GM21529 (cell line): ENCODE measurements at regions not wholly inside any gene's neighbourhood (a gene's known extent, or its start where the extent isn't known, plus 50 kb on each side); places are given as distances from the start of the nearest gene placed in this dataset.
"Not testable (repeated sequence)": the region's sequence is repeated elsewhere in the genome, so short reads cannot be mapped to it uniquely, and the experiment has no call there.

ENCODE experiments used
- ATAC-seq: cut with Tn5 transposase; IDR thresholded peaks from one replicate; pipeline ENCODE4 v1.9.1; 2021; ENCODE audit not compliant: unreplicated experiment

DNA sequence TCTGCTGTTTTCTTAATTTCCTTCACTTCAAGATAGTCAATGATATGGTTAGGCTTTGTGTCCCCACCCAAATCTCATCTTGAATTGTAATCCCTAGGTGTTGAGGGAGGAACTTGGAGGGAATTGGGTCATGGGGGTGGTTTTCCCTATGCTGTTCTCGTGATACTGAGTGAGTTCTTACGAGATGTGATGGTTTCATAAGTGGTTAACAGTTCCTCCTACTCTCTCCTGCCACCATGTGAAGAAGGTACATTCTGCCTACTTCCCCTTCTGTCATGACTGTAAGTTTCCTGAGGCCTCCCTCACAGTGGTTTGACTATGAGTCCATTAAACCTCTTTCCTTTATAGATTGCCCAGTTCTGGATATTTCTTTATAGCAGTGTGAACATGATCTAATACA is 74.0 kb upstream of the SAMSN1 start:
- ATAC-seq, result no peak

DNA sequence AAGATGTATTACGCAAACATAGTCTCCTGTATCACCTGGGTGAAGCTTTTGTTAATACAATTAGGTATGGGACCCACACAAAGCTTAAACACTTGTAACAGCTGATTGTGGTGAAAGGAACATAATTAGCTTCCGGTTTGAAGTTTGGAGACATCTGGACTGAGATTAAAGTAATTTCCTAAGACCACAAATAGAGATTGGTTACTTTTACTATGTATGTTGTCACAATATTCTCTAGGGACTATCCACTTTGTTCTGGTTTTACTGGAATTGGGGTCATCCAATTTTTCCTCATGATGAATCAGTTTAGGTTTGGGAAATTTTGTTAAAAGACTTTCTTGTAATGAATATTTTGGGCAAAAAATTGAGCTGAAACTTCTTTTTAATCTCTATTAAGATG is 71.8 kb upstream of the SAMSN1 start:
- ATAC-seq, result no peak

DNA sequence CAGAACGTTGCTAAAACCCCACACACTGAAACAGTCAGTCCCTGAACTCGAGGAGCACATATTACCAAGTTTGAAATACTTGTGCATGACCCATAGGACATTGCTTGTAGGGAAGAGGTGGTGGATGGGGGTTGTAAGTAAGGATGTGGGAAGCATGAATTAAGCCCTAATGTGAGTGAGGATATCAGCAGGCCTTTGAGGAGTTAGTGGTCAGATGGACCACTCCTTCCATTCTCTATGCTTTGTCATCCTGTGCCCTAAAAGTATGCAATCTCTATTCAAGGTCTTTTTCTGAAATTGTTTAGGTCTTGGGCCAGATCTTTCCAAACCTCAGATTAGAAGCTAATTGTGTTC is 70.9 kb upstream of the SAMSN1 start:
- no peak for ATAC-seq

DNA sequence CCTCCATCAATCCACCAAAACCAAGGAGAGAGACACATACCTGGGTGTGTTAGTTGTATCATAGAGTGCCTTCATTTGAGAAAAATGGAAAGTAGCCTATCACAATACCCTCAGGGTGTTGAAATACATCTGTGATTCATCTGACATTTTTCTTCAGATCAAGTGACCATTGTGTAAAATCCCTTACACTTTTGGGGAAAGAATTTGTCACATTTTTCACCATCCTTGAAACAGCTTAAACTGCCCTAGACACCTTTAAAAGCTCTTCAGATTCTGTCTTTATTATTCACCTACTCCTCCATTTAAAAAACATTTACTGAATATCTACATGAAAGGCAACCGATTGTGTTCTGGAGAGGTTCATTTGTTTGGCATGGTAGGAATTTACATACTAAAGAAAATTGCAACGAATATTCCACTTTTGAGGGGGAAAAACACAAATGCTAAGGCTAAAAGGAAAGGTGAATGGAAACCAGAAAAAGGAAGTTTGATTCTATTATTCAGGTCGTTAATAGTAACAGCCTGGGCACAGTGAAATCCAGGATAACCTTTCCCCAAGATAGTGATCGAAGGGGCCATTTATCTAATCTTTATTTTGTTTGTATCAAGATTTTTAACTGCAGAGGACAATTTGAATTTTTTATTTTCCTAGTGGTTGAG is 70.4 kb upstream of the SAMSN1 start:
- ATAC-seq, result no peak

DNA sequence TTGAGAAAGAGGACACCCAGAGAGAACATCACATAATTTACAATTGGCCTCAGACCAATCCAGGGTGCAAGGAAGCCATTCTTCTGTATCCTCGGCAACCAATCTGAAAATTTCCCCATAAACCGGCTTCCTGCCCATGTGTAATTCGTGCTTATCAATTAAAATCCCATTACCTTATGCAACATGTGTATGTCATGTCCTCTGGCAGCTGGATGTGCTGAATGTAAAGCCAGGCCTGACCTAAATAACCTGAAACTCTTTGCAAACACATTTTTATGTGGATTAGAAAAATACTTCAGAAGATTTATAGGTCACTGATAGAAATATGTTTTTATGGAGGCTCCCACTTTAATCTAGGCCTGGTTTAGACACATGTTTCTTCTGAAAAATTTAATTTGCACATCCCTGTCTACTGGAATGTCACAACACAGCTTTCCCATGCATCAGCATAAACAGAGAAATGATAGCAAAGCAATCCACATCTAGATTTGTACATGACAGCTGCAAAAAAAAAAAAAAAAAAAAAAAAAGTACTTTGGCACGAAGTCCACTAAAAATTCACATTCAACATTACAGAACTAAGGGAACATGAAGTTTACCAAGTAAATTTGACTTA is 69.4 kb upstream of the SAMSN1 start:
- ATAC-seq, result no peak

DNA sequence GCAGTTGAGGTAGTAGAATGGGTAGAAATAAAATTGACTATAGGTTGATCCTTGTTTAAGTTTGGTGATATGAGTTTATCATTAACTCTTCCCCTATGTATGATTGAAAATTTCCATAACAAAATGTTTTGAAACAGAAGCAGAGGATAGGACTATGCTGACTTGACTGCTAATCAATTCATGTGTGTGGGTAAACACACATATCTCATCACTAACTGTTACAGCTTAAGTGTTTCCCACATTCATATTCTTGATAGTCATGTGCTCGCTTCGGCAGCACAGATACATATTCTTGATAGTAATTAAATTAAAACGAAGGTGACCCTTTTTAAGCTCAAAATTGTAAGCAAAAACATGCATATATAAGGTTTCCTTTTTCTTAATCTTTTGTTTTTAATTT is 68.2 kb upstream of the SAMSN1 start:
- ATAC-seq, result no peak

DNA sequence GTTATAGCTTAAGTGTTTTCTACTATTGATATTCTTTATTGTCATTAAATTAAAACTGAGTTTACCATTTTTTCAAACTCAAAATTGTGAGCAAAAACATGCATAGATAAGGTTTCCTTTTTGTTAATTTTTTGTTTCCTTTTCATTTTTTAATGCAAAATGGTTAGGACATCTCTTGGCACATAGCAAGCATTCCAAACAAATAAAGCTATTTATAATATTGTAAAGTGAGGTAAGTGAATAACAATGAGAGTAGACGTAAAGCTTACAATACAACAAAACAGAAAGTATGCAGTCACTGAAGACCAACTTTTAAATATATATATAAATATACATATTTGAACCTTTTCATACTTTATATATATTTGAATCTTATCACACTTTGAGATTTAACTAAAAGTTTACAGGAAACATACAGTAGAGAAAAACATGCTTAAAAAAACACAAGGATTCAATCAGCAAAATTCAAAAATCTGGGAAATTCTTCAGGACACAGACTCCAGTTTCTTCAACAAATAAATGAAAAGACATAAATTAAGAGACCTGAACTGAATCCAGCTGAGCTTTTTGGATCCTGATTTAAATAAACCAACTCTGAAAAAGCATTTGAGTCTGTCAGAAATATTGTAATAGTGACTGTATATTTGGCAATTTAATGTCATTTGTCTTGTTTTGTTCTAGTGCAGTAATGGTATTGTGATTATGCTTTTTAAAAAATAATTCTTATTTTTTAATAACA is 67.5 kb upstream of the SAMSN1 start:
- no peak for ATAC-seq

DNA sequence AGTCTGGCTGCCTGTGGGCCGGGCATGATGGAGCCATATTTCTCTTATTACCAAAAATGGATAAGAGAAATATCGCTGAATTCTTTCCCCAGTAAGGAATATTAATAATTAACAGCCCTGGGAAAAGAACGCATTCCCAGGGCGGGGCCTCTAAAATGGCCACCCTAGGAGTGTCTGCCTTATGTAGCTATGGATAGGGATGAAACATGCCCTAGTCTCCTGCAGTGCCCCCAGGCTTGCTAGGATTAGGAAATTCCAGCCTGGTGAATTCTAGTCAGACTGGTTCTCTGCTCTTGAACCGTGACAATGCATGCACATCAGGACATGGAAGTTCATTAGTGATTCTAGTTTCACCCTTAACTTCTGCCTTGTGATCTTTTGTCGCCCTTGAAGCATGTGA is 64.0 kb upstream of the SAMSN1 start:
- not testable (repeated sequence) for ATAC-seq

DNA sequence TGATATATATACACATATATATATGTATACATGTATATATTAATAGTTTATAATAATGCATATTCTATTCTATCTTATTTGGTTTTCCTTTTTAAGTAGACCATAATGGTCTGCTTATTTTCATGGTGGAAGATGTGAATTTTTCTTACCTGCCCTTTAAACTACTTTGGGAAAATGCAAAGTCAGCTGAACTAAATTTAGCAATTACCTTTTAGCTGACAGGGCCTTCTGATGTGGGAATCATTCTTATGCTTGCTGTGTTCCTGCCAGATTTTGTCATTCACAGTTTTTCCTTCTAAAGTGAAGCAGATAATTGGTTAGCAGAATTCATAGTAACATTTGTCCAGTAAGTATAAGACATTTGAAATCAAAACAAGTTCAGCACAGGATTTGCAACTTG is 63.2 kb upstream of the SAMSN1 start:
- no peak for ATAC-seq

DNA sequence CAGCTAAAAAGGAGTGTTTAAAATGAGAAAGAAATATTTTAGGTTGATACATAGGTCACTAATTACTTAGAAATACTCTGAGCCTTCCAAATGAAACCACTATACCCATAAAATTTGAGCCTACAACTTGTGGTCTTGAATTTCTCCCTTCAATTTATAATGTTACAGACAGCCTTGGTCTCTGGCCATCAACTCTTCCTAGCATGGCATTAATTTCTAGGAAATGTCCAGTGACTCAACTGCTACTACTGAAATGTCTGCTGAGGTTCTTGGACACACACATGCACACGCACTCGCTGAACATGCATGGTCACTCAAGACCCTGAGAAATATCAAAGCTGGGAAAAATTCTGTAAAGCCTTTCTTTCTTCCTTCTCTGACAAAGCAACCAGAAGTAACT is 61.1 kb upstream of the SAMSN1 start:
- ATAC-seq, result no peak

DNA sequence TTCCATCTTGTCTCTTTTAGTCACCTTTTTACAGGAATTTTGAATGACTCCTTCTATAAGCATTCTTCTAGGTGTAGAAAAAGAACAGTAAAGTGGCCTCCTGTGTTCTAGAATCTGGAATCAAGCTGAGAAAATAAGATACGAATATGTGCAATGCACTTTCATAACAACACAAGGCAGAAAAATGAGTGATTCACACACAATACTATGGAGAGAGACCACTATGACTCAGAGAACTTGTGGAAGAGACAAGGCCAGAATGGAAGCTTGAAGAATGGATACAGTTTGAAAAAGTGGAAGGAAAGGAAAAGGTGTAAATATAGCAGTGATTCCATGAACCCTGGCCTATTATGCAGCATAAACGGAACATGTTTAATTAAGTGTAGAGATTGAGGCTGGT is 57.1 kb upstream of the SAMSN1 start:
- ATAC-seq, result no peak

DNA sequence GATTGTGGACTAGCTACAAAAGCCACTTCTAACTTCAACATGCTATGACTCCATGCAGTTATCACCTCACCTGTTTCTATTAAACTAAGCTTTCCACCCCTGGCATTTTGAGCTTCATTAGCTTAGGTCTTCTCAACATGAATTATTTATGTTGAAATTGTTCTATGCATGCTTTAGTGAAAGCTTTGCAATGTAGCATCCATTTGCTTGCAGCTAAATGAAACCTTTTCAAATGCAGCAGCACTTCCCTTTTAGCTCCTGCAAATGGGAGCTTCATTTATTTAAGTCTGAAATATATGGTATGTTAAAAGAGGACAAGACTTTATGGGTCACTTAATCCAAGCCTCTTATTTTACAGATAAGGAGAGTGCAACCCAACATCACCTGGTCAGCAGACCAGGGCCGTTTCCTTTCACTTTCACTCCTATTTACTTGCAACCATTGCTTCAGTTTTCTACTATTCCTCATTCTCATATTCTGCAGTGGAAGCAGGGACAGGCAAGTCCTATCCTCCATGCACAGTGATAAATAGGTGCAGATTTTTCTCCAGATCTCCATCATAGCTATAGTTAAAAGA is 56.4 kb upstream of the SAMSN1 start:
- peak; percentile 94 for ATAC-seq

DNA sequence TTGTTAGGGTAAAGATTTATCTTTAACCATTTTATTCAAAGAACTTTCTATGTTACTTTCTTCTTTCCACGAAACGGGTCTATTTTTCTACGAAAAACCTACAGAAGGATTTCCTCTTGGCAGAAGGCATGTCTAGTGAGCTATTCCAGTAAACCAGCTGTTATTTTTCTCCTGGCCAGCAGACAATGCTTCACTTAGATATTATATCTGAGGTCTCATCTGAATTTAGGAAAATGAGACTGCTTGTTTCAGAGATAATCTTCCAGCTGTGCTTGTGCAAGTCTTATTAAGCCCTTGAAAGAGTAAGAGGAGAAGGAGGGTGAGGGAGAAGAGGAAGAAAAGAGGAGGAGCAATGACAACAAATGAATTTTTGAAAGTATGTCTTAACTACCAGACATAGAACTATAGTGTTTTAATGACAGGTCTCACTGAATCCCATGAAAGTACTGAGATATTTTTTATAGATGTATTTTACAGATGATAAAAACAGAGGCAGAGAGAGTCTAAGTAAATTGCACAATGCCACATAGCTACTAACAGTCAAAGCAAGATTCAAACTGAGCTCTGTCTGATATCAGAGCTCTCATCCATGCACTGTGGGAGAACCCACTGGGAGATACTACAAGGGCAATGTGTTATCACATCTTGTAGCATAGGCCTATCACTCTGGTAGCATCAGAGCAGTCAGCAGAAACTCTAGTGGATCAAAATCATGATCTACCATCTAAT is 54.6 kb upstream of the SAMSN1 start:
- ATAC-seq, result no peak

DNA sequence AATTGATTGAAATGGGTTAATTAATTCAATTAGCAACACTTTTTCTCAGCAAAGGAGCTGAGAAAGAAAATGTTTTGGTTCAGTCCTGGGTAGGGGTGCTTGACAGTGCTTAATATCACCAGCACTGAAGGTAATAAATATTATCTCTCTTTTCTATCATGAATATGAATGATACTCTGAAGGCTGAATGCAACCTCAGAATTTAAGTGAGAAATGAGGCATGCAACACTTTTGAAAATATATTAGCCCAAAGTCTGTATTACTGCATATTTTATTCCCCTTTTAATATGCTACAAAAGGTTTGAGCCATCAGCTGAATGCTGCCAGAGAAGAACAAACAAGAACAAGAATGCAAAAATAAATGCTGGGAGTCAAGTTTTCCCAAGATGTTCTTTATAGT is 52.0 kb upstream of the SAMSN1 start:
- ATAC-seq, result no peak
